ENCODE measurements at regions not wholly inside any gene's neighbourhood (a gene's known extent, or its start where the extent isn't known, plus 50 kb on each side); places are given as distances from the start of the nearest gene placed in this dataset.

DNA sequence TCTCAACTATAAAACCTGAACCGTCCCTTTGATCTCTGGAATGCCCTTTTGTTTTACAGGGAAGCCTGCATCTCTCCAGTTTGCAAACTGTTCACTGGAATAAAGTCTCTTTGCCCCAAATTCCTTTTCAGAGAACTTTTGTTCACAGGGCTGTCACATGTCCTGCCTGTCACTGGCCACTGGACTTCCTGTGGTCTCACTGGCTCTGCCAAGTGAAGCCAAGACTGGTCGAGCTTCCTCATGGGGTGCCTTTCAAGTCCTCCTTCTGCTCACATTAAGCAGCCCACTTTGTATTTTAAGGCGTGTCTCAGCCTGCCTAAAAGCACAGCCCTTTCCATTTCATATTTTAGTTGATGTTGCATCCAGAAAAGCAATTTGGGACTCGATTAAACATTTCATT, 215.7 kb downstream of the KATNAL1 start:
- TF ChIP-seq, protein P1, sequence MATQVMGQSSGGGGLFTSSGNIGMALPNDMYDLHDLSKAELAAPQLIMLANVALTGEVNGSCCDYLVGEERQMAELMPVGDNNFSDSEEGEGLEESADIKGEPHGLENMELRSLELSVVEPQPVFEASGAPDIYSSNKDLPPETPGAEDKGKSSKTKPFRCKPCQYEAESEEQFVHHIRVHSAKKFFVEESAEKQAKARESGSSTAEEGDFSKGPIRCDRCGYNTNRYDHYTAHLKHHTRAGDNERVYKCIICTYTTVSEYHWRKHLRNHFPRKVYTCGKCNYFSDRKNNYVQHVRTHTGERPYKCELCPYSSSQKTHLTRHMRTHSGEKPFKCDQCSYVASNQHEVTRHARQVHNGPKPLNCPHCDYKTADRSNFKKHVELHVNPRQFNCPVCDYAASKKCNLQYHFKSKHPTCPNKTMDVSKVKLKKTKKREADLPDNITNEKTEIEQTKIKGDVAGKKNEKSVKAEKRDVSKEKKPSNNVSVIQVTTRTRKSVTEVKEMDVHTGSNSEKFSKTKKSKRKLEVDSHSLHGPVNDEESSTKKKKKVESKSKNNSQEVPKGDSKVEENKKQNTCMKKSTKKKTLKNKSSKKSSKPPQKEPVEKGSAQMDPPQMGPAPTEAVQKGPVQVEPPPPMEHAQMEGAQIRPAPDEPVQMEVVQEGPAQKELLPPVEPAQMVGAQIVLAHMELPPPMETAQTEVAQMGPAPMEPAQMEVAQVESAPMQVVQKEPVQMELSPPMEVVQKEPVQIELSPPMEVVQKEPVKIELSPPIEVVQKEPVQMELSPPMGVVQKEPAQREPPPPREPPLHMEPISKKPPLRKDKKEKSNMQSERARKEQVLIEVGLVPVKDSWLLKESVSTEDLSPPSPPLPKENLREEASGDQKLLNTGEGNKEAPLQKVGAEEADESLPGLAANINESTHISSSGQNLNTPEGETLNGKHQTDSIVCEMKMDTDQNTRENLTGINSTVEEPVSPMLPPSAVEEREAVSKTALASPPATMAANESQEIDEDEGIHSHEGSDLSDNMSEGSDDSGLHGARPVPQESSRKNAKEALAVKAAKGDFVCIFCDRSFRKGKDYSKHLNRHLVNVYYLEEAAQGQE (IDR thresholded peaks at IDR 0.05; ENCODE audit: low read depth) = no peak
- TF ChIP-seq RAD21 (IDR thresholded peaks at IDR 0.05; ENCODE audit: low read depth) = no peak
- no peak for TF ChIP-seq FOXM1 (IDR thresholded peaks at IDR 0.05; ENCODE audit: borderline replicate concordance, low read depth)
- TF ChIP-seq CREB1 (IDR thresholded peaks at IDR 0.05; ENCODE audit: low read depth) = no peak
- TF ChIP-seq, protein P2, sequence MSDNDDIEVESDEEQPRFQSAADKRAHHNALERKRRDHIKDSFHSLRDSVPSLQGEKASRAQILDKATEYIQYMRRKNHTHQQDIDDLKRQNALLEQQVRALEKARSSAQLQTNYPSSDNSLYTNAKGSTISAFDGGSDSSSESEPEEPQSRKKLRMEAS (IDR thresholded peaks at IDR 0.05) = no peak
- TF ChIP-seq, protein P3, sequence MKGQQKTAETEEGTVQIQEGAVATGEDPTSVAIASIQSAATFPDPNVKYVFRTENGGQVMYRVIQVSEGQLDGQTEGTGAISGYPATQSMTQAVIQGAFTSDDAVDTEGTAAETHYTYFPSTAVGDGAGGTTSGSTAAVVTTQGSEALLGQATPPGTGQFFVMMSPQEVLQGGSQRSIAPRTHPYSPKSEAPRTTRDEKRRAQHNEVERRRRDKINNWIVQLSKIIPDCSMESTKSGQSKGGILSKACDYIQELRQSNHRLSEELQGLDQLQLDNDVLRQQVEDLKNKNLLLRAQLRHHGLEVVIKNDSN (IDR thresholded peaks at IDR 0.05) = no peak
- no peak for TF ChIP-seq TCF12 (IDR thresholded peaks at IDR 0.05; ENCODE audit: low read depth)
- TF ChIP-seq ZBTB7A (IDR thresholded peaks at IDR 0.05; ENCODE audit: low read depth) = no peak
- TF ChIP-seq NFIC (IDR thresholded peaks at IDR 0.05) = no peak
- no peak for TF ChIP-seq TAF1 (IDR thresholded peaks at IDR 0.05; ENCODE audit: low read depth)

GRCh38 chr13:30091035-30091434, 216.3 kb downstream of the KATNAL1 start:
- TF ChIP-seq FOXM1 (IDR thresholded peaks at IDR 0.05; ENCODE audit: borderline replicate concordance, low read depth) (no peak), TAF1 (IDR thresholded peaks at IDR 0.05; ENCODE audit: low read depth) (no peak), RAD21 (IDR thresholded peaks at IDR 0.05; ENCODE audit: low read depth) (no peak)
- TF ChIP-seq, protein P3 (IDR thresholded peaks at IDR 0.05) = no peak

DNA sequence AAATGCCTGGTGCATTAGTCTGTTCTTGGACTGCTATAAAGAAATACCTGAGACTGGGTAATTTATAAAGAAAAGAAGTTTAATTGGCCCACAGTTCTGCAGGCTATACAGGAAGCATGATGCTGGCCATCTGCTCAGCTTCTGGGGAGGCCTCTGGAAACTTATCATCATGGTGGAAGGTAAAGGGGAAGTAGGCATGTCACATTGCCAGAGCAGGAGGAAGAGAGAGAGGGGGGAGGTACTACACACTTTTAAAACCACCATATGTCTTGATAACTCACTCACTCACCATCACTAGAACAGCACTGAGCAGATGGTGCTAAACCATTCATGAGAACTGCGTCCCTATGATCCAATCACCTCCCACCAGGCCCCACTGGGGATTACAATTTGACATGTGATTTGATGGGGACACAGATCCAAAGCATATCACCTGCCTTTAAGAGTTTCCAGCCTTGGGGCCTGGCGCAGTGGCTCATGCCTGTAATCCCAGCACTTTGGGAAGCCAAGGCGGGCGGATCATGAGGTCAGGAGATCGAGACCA, 219.0 kb downstream of the KATNAL1 start:
- TF ChIP-seq RAD21 (IDR thresholded peaks at IDR 0.05; ENCODE audit: low read depth) (no peak), YY1 (IDR thresholded peaks at IDR 0.05; ENCODE audit: low read depth) (no peak), TAF1 (IDR thresholded peaks at IDR 0.05; ENCODE audit: low read depth) (no peak), TEAD4 (IDR thresholded peaks at IDR 0.05) (no peak), EGR1 (IDR thresholded peaks at IDR 0.05) (no peak), TCF12 (IDR thresholded peaks at IDR 0.05; ENCODE audit: low read depth) (no peak)

DNA sequence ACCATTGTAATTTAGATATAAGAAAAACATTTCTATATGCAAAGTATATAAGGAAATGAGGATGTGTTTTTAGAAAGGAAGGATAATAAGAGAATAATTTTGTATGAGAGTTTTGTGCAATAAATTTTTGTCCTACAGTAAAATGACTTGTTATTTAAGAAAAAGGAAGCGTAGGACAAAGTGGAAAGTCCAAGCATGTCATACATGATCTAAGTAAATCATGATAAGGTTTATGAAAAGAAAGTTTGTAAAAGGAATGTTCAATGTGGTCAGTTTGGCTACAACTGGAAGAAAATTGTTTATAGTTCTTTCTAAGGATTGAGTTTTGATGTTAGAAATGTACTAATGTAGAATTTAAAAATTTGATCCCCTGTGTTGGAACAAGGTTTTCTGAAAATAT, 222.3 kb downstream of the KATNAL1 start:
- TF ChIP-seq TAF1 (IDR thresholded peaks at IDR 0.05; ENCODE audit: low read depth) (no peak), TEAD4 (IDR thresholded peaks at IDR 0.05) (no peak), EGR1 (IDR thresholded peaks at IDR 0.05) (no peak), TCF12 (IDR thresholded peaks at IDR 0.05; ENCODE audit: low read depth) (no peak), FOXM1 (IDR thresholded peaks at IDR 0.05; ENCODE audit: borderline replicate concordance, low read depth) (no peak)
- TF ChIP-seq, protein P2 (IDR thresholded peaks at IDR 0.05) = no peak

DNA sequence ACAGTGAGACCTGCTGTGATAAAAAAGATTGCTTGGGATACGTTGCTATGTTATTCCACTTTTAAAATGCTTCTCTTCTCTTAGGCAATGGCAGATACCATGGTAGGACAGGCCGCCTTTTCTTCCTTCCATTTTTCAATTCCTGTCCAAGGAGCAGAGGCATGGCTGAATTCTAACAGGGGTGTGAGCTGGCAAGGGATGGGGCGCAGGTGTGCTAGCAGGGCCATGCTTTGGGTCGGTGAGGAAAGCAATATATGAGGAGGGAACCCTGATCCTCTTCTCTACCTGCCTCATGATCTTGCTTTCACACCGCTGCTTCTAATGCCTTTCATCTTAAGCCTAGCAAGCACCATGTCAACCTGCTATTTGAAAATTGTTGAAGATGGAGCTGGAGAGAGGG, 225.0 kb downstream of the KATNAL1 start:
- TF ChIP-seq NFIC (IDR thresholded peaks at IDR 0.05) = no peak

GRCh38 chr13:30081331-30081730, 226.0 kb downstream of the KATNAL1 start:
- TF ChIP-seq ZBTB7A (IDR thresholded peaks at IDR 0.05; ENCODE audit: low read depth) = no peak
- TF ChIP-seq EGR1 (IDR thresholded peaks at IDR 0.05) = no peak
- TF ChIP-seq CREB1 (IDR thresholded peaks at IDR 0.05; ENCODE audit: low read depth) = no peak
- no peak for TF ChIP-seq CEBPB (IDR thresholded peaks at IDR 0.05)
- TF ChIP-seq, protein P3 (IDR thresholded peaks at IDR 0.05) = no peak
- no peak for TF ChIP-seq FOXM1 (IDR thresholded peaks at IDR 0.05; ENCODE audit: borderline replicate concordance, low read depth)
- TF ChIP-seq TAF1 (IDR thresholded peaks at IDR 0.05; ENCODE audit: low read depth) = no peak
- TF ChIP-seq YY1 (IDR thresholded peaks at IDR 0.05; ENCODE audit: low read depth) = no peak
- TF ChIP-seq EP300 (IDR thresholded peaks at IDR 0.05; ENCODE audit: borderline replicate concordance) = no peak
- TF ChIP-seq TCF12 (IDR thresholded peaks at IDR 0.05; ENCODE audit: low read depth) = no peak
- TF ChIP-seq, protein P1 (IDR thresholded peaks at IDR 0.05; ENCODE audit: low read depth) = no peak
- TF ChIP-seq, protein P2 (IDR thresholded peaks at IDR 0.05) = no peak
- TF ChIP-seq RAD21 (IDR thresholded peaks at IDR 0.05; ENCODE audit: low read depth) = no peak
- TF ChIP-seq TEAD4 (IDR thresholded peaks at IDR 0.05) = no peak
- no peak for TF ChIP-seq NFIC (IDR thresholded peaks at IDR 0.05)

Measured in Ishikawa (cell line).